HG03060 (cell line): ENCODE measurements at regions not wholly inside any gene's neighbourhood (a gene's known extent, or its start where the extent isn't known, plus 50 kb on each side); places are given as distances from the start of the nearest gene placed in this dataset.

Source experiments
- ATAC-seq: cut with Tn5 transposase; IDR thresholded peaks from one replicate; pipeline ENCODE4 v1.9.1; 2021; ENCODE audit warnings: low read depth, moderate number of reproducible peaks; ENCODE audit not compliant: unreplicated experiment

DNA sequence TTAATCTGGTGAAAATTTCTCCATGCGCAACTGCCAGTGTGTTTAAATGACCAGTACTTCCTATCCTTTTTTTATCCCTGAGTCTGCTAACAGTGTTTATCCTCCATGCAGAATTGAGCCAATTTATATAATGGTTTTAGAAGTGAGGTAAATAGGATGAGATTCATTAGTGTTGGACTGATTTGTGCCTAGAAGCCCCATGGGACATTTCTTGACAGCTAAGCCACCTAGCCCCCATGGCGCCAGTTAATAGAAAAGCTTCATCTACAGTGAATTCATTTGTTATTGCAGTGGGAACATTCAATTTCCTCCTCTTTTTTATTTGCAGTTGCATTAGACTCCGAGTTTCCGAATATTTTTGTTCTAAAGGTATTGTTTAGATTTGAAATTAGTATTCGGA lies 175.6 kb downstream of the ARL6IP6 start:
- no peak for ATAC-seq

GRCh38 chr2:152890736-152891135 lies 172.3 kb downstream of the ARL6IP6 start:
- ATAC-seq = no peak

GRCh38 chr2:152883951-152884487 lies 165.6 kb downstream of the ARL6IP6 start:
- ATAC-seq = no peak

DNA sequence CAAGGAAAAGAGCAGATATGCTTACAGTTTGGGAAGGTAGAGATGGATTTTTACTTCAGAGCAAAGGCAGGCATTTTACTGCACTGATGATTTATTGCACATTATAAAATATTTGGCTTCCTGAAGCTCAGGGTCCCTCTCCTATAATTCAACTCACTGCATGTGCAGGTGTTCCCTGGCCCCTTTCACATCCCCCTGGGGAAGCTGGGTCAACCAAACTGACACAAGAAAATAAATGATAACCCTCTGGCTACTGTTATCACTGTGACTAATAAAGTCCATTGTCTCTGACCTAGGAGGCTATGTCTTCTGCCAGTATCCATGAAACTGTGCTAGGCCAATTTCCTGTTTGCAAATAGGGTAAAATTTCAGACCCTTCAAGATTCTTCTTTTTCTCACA lies 163.1 kb downstream of the ARL6IP6 start:
- ATAC-seq = no peak

- ATAC-seq = no peak
Measured at GRCh38 chr2:152879275-152879674, 160.9 kb downstream of the ARL6IP6 start.

GRCh38 chr2:152875701-152876695 lies 157.6 kb downstream of the ARL6IP6 start:
- no peak for ATAC-seq

GRCh38 chr2:152874955-152875354 lies 156.5 kb downstream of the ARL6IP6 start:
- ATAC-seq = no peak

GRCh38 chr2:152870239-152870638 lies 151.8 kb downstream of the ARL6IP6 start:
- ATAC-seq = no peak

- ATAC-seq = no peak
Measured at GRCh38 chr2:152867397-152867796, 149.0 kb downstream of the ARL6IP6 start.

GRCh38 chr2:152864601-152865149 lies 146.3 kb downstream of the ARL6IP6 start:
- no peak for ATAC-seq

GRCh38 chr2:152863826-152864225 lies 145.4 kb downstream of the ARL6IP6 start:
- ATAC-seq = no peak

GRCh38 chr2:152861349-152861942 lies 143.0 kb downstream of the ARL6IP6 start:
- no peak for ATAC-seq

GRCh38 chr2:152858594-152859265 lies 140.3 kb downstream of the ARL6IP6 start:
- ATAC-seq = no peak

- no peak for ATAC-seq
Measured at GRCh38 chr2:152846697-152847470, 128.5 kb downstream of the ARL6IP6 start.

DNA sequence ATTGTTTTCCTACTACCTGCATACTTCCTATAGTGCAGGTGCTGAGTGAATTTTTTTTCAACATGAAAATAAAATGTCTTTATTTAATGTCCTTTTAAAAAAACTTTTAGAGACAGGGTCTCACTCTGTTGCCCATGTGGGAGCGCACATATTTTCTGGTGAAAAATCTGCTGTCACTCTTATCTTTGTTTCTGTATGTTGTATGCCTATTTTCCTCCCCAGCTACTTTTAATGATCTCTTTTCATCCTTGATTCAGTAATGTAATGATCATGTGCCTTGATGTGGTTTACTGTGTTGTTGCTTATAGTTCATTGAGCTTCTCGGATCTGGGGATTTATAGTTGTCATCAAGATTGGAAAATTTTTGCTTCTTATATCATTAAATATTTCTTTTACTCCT lies 117.3 kb downstream of the ARL6IP6 start:
- ATAC-seq = no peak

DNA sequence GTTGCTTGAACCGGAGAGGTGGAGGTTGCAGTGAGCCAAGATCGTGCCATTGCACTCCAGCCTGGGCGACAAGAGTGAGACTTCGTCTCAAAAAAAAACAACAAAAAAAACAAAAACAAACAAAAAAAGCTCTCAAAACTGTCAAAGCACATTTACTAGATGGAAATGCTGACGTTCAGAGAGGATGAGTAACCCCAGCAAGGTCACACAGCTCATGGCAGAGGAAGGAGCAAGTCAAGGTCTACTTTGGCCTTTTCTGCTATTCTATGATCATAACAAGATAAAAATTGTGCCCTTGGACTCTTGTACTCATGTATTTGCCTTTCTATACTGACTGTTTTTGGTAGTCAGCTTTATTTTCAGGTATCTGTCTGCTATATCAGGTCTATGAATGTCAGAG lies 109.5 kb downstream of the ARL6IP6 start:
- ATAC-seq = no peak

- ATAC-seq = no peak
Measured at GRCh38 chr2:152826581-152827279, 108.3 kb downstream of the ARL6IP6 start.

- no peak for ATAC-seq
Measured at GRCh38 chr2:152825834-152826233, 107.4 kb downstream of the ARL6IP6 start.

DNA sequence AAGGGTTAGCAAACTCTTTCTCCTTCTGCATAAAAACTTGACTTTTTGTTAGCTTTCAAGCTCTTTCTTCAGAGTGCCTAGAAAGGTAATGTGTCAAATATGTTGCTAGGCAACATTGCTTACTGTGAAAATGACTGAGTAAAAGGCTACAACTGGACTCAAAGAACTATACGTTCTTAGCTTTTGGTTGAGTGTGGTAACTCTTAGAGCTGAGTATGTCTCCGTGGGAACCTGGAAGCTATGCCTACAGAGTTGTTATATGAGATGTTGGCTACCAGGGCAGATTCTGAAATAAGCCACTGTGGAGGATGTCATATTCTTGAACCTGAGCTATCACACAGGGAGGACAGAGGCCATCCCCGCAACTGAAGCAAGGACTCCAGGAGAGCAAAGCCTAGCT lies 105.5 kb downstream of the ARL6IP6 start:
- no peak for ATAC-seq
